ENCODE measurements at regions not wholly inside any gene's neighbourhood (a gene's known extent, or its start where the extent isn't known, plus 50 kb on each side); places are given as distances from the start of the nearest gene placed in this dataset.
"Not testable (repeated sequence)": the region's sequence is repeated elsewhere in the genome, so short reads cannot be mapped to it uniquely, and the experiment has no call there.

DNA sequence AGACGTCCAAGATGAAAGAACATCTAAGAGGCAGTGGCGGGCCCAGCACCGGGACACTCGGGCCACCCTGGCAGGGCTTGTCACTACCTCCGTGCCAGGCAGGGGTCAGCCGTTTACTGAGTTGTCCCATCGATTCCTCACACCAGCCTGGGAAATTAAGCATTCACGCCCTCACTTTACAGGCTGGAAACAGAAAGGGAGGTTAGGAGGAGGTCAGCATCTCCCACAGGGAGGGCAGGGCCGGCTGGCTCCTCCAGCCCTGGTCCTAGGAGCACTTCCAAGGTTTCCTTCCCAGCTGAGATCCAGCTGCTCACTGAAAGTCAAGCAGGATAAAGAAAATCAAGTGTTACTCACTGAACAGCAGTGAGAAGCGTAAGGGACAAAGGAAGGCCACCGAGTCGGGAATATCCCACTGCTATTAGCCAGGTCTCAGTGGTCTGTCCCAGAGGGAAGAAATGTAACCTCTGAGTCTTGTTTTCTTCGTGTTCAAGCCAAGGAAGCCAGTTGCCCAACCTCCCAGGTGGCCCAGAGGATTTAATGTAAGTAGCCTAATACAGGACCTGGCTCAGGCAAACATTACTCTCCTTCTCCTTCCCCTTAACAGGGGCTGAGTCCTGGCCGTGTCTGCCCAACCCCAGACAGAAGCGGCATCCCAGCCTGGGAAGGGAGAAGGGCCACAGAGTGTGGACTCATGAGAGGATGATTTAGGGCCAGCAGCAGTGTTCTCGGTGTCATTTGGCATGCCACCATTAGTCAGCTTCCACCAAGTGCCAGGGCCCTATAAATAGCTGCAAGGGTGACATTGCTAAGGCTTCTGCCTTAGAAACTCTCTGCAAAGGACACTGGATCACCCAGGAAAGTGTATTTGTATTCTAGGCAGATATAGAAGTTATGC, 203.1 kb upstream of the GALNT2 start:
- DNase-seq: no peak

DNA sequence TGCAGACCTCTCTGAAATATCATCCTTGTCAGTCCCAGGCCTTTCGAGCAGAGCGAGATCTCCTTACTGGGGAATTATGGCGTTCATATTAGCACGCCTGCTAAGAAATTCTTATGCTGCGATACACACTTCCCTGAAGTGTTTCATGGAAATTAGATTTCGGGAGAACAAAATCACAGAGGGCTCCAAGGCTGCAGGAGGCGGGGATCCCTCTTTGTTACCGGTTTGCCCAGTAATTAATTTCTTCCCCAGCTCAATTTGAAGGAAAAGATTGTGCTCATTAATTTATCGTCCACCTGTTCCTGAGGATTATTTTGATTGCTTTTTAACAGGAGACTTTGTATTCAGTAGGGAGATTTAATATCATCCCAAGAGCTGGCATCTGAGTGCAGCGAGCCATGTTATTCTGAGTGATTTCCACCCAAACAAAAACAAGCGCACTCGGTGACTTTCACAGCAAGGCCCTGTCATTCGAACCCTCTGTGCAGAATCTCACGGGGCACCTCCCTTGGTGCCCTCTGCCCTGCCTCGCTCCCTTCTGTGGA, 202.3 kb upstream of the GALNT2 start:
- no peak for DNase-seq

DNA sequence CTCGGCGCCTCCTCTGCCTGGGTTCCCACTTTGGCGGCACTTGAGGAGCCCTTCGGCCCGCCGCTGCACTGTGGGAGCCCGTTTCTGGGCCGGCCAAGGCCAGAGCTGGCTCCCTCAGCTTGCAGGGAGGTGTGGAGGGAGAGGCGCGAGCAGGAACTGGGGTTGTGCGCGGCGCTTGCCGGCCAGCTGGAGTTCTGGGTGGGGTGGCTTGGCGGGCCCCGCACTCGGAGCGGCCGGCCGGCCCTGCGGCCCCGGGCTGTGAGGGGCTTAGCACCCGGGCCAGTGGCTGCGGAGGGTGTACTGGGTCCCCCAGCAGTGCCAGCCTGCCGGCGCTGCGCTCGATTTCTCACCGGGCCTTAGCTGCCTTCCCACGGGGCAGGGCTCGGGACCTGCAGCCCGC, 201.7 kb upstream of the GALNT2 start:
- not testable (repeated sequence) for DNase-seq

GRCh38 chr1:229867726-229868125, 199.3 kb upstream of the GALNT2 start:
- no peak for DNase-seq

DNA sequence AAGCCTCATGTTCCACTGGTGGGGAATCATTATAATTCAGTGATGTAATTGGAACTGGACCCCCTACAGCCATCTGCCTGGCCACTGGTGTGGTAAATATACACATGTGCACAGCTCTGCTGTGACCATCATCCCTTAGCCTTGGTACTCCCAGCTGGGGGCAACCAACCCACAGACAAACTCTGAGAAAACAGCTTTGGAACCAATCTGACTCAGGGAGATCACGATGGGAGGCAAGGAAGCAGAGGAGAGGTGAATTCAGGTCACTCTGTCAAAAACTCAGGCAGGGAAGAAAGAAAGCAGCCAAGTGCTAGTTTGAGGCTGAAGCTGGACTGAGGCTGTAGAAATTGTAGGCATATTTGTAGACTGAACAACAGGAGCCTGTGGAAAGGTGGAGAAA, 197.8 kb upstream of the GALNT2 start:
- no peak for DNase-seq

GRCh38 chr1:229869687-229870086, 197.4 kb upstream of the GALNT2 start:
- DNase-seq: no peak

DNA sequence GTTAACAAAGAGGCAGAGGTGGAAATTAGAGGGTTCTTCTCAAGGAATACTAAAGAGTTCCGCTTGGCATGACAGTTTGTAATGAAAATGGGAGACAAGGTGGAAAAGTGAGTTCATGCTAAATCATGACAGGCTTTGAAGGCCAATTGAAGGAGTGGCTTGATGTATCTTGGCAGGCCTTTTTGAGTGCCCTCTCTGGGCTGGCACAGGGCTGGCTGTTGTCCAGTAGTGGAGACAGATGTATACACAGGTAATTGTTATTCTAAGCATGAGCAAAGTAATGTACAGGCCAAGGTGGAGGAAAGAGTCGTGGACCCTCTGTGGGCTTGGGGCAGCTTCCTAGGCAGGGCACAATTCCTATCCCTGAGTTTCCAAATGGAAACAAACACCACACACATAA, 196.7 kb upstream of the GALNT2 start:
- DNase-seq: no peak

DNA sequence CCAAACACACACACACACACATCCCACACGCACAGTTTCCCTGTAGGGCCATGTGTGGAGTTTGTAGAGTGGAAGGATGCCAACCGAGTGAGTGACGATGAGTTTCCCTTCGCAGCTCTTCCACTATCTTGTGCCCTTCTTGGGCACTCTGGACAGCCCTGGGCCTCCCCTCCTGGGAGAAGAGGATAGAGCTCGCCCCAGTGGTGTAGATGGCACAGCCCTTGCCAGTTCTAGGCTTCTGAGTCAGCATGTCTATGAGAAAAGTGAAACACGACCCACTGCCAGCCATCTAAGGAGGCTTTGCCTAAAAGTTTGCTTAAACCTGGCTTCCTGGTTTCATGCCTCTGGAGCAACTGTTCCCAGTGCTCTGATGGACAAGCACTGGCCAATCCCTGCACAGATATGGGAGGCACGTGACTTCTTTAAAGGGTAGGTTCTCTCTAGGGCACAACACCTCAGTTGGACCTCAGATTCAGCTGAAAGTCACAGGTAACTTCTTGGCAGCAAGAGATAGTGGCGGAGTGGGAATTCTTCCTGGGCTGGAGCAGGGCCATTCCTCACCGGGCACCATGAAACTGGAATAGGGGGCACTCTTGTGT, 195.9 kb upstream of the GALNT2 start:
- DNase-seq: no peak

GRCh38 chr1:229874136-229874535, 192.9 kb upstream of the GALNT2 start:
- DNase-seq: no peak

DNA sequence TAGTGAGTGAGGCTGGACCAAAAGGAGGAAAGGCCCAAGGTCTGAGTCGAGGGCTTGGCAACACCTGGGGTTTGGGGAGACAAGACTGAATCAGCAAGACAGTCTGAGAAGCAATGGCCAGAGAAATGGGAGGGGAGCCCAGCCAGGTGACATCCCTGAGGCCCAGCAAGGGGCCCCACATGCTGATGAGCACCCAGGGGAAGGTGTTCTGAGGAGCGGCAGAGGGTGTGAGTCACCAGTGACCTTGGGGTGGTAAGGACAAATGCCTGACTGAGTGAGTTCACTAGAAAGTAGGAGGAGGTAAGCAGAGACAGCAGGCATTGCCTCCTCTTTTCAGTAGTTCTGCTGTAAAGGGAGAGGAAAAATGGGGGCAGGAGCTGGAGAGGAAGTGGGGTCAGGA, 192.4 kb upstream of the GALNT2 start:
- no peak for DNase-seq

DNA sequence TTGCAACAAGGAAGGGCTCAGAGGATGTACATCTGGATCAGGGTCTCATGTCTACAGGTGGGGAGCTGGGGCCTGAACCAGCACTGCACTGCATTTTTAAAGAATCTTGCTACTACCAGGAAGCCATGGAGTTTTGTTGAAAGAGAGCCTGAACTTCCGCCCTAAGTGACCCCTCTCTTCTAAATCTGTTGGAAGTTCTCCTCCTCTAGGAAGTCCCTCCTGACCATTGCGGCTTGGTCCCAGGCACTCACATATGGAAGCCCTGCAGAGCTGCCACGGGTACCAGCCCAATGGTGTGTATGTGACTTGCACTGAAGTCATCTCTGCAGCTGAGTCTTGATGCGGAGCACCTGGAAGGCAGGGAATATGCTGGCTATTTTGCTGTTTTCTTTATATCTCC, 192.0 kb upstream of the GALNT2 start:
- no peak for DNase-seq

GRCh38 chr1:229879746-229880145, 187.3 kb upstream of the GALNT2 start:
- no peak for DNase-seq

DNA sequence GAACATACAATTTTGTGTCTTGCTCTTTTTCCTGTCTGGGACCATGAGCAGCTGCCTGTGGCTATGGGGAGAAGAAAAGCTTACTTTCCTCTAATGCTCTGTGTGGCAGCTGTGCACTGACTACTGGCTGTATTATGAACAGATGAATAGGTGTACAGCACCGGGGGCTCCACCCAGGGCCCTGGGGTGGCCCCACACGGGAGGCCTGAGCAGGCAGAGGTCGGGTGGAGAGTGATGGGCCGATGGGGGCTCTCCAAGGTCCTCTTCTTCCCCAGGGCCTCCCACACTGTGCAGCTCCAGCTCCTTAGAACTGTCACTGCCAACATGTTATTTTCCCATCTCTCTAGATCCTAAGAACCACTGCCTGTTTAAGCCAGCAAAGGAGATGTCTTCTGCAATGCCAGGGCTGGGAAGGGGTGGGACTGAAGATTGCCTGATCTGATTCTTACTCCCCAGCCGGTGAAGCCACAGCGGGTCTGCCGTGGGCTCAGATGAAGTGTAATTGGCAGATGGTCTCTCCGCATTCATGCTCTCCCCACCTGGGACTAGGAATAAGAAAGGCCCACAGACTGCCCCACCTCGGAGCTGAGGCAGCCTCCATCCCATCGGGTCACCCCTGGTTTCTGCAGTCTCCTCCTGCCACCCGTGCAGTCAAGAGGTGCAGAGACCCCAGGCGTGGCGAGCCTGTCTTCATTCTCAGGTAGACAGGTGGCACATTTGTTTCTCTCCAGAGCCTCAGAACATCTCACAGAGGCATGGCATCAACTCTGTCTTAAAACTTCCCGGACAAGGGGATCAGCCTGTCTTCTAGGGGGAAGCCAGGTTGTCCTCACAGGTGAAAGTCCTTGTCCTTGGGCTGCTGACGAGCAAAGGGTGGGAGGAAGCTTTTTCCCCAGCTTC, 186.5 kb upstream of the GALNT2 start:
- no peak for DNase-seq

DNA sequence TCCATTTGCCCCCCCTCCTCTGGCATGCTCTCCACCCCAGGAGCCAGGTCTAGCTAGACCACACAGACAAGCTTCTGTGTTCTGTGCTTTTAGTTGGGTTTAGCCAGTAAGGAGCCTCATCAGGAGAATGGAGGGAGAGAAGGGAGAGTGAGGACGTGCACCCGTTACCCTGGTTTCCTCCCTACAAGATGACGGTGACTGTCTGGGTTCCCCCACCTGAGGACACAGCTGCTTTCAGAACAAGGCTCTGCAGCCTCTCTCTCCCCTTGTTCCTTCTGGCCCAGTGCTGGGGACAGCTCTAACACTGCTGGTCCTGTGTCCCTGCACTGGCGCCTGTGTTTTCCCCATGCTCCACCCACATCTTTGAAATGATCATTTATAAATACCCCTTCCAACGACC, 184.4 kb upstream of the GALNT2 start:
- no peak for DNase-seq

DNA sequence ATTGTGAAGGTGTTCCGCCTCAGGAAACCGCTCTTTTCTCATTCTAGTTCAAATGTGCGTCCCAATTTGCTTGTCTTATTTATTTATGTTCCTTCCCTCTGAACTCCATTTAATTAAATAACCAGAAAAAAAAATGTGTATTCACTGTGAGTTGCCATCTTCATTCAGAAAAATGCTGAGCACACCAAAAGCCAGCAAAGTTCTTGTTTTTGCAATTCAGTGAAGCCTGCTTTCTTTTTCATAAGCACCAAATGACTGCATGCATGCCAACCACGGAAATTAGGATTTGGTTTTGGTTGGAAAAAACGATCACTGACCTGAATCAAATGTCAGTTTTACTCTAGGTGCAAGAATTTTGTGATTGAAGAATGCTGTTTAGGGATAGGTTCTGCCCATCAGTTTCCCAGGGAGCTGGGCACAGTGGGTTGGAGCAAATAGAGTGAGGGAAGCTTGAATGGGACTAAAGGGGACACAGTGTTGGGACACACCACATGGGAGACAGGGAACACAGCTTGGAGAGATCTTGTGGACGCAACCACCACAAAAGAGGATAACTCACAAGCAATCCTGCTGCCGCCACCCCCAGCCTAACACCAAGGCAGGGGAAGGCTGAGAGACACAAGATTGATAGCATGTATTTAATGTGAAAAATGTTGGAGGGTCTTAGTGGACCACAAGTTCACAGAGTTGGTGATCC, 183.4 kb upstream of the GALNT2 start:
- no peak for DNase-seq

DNA sequence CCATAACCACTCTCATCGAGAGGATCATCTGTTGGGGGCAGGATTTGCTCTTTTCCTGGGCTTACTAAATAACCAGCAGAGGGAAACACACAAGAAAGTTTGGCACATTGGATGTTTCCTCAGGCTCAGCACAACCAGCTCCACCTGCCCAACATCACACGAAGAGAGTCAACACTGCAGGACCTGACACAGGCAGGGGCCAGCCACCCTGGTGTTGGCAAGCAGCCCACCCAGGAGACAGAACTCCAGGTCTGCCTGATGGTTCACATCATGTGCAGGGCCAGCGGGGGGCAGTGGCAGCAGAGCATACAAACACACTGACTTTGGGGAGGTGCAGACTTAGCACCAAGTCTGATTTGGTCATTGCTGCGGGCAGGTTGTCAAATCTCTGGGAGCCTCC, 182.3 kb upstream of the GALNT2 start:
- DNase-seq: no peak

GRCh38 chr1:229885568-229886495, 181.2 kb upstream of the GALNT2 start:
- no peak for DNase-seq

- DNase-seq: no peak
Observed at GRCh38 chr1:229886636-229887035, 180.4 kb upstream of the GALNT2 start.

DNA sequence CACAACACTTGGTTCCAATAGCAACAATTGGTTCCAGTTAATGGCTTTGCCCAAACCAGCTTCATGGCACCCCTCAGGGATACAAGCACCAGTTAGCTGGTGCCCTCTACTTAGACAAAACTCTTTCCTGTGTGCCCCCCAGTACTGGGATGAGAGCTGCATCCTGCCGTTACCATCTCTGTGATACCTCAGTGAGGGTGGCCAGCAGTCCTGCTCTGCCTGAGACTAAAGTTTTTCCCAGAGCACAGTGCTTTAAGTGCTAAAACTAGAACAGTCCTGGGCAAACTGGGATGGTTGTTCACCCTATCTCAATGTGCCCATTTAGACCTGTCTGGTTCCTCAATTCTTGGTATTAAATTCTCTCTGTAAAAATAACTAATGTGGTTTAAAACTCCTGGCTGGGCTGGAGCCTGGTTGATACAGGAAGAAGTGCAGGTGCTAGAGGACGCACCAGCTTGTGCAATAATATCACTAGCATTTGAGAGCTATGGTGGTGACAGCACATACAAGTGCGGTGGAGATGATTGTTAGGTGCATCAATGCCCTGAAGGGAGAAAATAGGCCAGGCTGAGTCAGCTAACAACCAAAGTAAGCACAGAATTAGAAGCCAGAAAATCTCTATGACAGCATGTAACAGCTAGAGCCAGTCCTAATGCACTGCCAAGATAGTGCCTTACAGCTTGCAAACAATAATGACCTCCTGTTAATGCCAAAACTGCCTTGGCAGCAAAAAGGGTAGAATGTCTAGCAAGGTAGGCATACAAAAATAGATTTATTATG, 179.8 kb upstream of the GALNT2 start:
- DNase-seq: no peak

GRCh38 chr1:229888157-229888556, 178.9 kb upstream of the GALNT2 start:
- DNase-seq: no peak

DNA sequence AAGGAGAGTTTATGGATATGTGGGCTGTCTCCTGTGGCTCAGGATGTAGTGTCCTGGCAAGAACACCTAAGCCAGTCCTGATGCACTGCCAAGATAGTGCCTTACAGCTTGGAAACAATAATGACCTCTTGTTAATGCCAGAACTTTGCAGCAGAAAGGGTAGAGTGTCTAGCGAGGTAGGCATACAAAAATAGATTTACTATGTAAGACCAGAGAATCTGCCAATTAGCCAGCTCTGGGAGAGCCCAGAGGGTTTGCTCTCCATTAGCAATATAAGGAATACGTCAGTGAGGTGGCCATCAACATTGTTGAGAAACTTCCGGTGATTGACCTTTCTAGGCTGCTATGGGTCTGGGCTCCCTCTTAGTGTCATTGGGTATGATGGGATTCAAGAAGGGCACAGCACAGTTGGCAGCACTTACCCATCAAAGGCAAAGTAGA, 178.5 kb upstream of the GALNT2 start:
- DNase-seq: no peak

All from activated CD4-positive, alpha-beta T cell treated with anti-CD3 and anti-CD28 coated beads, Interleukin-10, Interleukin-2, amounts not matched to agents 100 ng/mL and 50 ng/mL, durations not matched to agents 16 hours and 8 hours (primary cell).